H1 (cell line): ENCODE measurements at regions not wholly inside any gene's neighbourhood (a gene's known extent, or its start where the extent isn't known, plus 50 kb on each side); places are given as distances from the start of the nearest gene placed in this dataset.

Experiments used
- ASH2L ChIP-seq: fragments of 200-600, 300-600 bp; sonication (generic); IDR thresholded peaks from one replicate; pipeline ENCODE4 v1.7.1; 2017; ENCODE audit warnings: low read length
- BCL11A ChIP-seq, 2 experiments: IDR thresholded peaks; one replicate each; pipeline ENCODE4 v1.6.1; 2011; ENCODE audit warnings: low read depth in 2 of 2, low read length in 2 of 2, mild to moderate bottlenecking in 2 of 2
- GTF2F1 ChIP-seq: IDR thresholded peaks from 2 replicates; pipeline ENCODE4 v1.6.1; 2012; ENCODE audit warnings: low read depth, low read length, improper control_type of control experiment, borderline replicate concordance
- NANOG ChIP-seq: IDR thresholded peaks from 2 replicates; pipeline ENCODE4 v1.6.1; 2011; ENCODE audit warnings: low read length, low read depth, mild to moderate bottlenecking, inconsistent platforms; ENCODE audit not compliant: insufficient read depth, poor library complexity, severe bottlenecking
- SAP30 ChIP-seq: fragments of 300-600 bp; sonication (generic); IDR thresholded peaks from 2 replicates; pipeline ENCODE4 v1.7.1; 2012; ENCODE audit warnings: low read length, moderate library complexity, mild to moderate bottlenecking, inconsistent platforms; ENCODE audit not compliant: insufficient read depth, insufficient replicate concordance
- SIRT6 ChIP-seq: IDR thresholded peaks from one replicate; pipeline ENCODE4 v1.7.1; 2012; ENCODE audit warnings: low read length, inconsistent platforms
- SP1 ChIP-seq: IDR thresholded peaks from 2 replicates; pipeline ENCODE4 v1.6.1; 2011; ENCODE audit warnings: low read depth, low read length
- SP4 ChIP-seq: IDR thresholded peaks from 2 replicates; pipeline ENCODE4 v1.6.1; 2012; ENCODE audit warnings: low read length, inconsistent platforms
- ZNF274 ChIP-seq: IDR thresholded peaks from 2 replicates; pipeline ENCODE4 v1.7.0; 2012; ENCODE audit warnings: low read length, borderline replicate concordance; ENCODE audit errors: extremely low read depth
- TF ChIP-seq, protein P1 (sequence below): fragments of 300-600 bp; sonication (generic); IDR thresholded peaks from 2 replicates; pipeline ENCODE4 v1.7.1; 2012; ENCODE audit warnings: low read length, moderate library complexity, mild to moderate bottlenecking, inconsistent platforms; ENCODE audit not compliant: insufficient replicate concordance

DNA sequence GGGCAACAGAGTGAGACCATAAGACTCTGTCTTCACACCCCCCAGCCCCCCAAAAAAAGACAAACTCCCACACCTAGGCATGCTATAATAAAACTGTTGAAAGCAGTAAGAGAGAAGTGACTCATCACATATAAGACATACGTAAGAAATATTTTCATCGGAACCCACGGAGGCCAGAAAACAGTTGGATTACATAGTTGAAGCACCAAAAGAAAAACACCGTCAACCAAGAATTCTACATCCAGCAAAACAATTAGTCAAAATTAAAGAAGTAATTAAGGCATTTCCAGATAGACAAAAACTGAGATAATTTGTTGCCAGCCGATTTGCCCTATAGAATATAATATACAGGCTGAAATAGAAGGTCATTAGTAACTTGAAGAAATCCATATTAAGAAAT, 128.7 kb downstream of the VAPA start (continued):
- TF ChIP-seq, protein P1, sequence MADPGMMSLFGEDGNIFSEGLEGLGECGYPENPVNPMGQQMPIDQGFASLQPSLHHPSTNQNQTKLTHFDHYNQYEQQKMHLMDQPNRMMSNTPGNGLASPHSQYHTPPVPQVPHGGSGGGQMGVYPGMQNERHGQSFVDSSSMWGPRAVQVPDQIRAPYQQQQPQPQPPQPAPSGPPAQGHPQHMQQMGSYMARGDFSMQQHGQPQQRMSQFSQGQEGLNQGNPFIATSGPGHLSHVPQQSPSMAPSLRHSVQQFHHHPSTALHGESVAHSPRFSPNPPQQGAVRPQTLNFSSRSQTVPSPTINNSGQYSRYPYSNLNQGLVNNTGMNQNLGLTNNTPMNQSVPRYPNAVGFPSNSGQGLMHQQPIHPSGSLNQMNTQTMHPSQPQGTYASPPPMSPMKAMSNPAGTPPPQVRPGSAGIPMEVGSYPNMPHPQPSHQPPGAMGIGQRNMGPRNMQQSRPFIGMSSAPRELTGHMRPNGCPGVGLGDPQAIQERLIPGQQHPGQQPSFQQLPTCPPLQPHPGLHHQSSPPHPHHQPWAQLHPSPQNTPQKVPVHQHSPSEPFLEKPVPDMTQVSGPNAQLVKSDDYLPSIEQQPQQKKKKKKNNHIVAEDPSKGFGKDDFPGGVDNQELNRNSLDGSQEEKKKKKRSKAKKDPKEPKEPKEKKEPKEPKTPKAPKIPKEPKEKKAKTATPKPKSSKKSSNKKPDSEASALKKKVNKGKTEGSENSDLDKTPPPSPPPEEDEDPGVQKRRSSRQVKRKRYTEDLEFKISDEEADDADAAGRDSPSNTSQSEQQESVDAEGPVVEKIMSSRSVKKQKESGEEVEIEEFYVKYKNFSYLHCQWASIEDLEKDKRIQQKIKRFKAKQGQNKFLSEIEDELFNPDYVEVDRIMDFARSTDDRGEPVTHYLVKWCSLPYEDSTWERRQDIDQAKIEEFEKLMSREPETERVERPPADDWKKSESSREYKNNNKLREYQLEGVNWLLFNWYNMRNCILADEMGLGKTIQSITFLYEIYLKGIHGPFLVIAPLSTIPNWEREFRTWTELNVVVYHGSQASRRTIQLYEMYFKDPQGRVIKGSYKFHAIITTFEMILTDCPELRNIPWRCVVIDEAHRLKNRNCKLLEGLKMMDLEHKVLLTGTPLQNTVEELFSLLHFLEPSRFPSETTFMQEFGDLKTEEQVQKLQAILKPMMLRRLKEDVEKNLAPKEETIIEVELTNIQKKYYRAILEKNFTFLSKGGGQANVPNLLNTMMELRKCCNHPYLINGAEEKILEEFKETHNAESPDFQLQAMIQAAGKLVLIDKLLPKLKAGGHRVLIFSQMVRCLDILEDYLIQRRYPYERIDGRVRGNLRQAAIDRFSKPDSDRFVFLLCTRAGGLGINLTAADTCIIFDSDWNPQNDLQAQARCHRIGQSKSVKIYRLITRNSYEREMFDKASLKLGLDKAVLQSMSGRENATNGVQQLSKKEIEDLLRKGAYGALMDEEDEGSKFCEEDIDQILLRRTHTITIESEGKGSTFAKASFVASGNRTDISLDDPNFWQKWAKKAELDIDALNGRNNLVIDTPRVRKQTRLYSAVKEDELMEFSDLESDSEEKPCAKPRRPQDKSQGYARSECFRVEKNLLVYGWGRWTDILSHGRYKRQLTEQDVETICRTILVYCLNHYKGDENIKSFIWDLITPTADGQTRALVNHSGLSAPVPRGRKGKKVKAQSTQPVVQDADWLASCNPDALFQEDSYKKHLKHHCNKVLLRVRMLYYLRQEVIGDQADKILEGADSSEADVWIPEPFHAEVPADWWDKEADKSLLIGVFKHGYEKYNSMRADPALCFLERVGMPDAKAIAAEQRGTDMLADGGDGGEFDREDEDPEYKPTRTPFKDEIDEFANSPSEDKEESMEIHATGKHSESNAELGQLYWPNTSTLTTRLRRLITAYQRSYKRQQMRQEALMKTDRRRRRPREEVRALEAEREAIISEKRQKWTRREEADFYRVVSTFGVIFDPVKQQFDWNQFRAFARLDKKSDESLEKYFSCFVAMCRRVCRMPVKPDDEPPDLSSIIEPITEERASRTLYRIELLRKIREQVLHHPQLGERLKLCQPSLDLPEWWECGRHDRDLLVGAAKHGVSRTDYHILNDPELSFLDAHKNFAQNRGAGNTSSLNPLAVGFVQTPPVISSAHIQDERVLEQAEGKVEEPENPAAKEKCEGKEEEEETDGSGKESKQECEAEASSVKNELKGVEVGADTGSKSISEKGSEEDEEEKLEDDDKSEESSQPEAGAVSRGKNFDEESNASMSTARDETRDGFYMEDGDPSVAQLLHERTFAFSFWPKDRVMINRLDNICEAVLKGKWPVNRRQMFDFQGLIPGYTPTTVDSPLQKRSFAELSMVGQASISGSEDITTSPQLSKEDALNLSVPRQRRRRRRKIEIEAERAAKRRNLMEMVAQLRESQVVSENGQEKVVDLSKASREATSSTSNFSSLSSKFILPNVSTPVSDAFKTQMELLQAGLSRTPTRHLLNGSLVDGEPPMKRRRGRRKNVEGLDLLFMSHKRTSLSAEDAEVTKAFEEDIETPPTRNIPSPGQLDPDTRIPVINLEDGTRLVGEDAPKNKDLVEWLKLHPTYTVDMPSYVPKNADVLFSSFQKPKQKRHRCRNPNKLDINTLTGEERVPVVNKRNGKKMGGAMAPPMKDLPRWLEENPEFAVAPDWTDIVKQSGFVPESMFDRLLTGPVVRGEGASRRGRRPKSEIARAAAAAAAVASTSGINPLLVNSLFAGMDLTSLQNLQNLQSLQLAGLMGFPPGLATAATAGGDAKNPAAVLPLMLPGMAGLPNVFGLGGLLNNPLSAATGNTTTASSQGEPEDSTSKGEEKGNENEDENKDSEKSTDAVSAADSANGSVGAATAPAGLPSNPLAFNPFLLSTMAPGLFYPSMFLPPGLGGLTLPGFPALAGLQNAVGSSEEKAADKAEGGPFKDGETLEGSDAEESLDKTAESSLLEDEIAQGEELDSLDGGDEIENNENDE: no peak
- TF ChIP-seq SIRT6 (no peak), NANOG (no peak), SAP30 (no peak), SP1 (no peak), BCL11A (IDR thresholded peaks at IDR 0.05; ENCODE audit: low read depth in 2 of 2, low read length in 2 of 2) (no peak), GTF2F1 (no peak), ASH2L (no peak), ZNF274 (no peak), SP4 (no peak)
